ENCODE measurements at regions not wholly inside any gene's neighbourhood (a gene's known extent, or its start where the extent isn't known, plus 50 kb on each side); places are given as distances from the start of the nearest gene placed in this dataset.

DNA sequence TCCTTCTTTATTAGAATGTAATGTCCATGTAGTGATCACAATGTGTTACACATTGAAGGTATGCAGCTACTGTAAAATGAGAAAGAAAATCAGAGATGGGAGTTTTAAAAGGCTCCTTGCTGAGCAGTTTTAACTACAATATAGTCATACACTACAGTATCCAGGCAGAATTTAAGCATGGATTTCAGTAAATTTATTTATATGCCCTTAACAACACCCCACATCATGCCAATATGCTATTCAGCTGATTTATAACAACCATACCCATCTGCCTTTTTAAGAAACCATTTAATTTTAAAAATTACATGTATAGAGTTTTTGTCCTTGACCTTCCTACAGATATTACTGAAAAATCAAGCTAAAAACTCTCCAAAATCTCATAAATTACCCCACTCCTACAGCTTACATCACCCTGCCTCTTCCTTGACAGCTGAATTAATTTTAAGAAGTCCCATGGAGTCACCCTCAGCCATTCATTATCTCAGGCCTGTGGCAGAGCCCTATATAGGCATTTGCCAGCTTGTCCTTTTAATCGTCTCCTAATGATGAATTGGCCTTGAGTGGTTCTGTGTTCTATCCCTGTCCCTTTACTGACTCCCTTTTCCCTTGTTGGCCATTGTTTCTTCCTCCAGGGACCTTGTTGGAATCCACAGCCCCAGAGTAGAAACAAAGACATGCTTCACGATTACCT, 797.6 kb upstream of the ARRDC4 start:
- TF ChIP-seq, protein P1, sequence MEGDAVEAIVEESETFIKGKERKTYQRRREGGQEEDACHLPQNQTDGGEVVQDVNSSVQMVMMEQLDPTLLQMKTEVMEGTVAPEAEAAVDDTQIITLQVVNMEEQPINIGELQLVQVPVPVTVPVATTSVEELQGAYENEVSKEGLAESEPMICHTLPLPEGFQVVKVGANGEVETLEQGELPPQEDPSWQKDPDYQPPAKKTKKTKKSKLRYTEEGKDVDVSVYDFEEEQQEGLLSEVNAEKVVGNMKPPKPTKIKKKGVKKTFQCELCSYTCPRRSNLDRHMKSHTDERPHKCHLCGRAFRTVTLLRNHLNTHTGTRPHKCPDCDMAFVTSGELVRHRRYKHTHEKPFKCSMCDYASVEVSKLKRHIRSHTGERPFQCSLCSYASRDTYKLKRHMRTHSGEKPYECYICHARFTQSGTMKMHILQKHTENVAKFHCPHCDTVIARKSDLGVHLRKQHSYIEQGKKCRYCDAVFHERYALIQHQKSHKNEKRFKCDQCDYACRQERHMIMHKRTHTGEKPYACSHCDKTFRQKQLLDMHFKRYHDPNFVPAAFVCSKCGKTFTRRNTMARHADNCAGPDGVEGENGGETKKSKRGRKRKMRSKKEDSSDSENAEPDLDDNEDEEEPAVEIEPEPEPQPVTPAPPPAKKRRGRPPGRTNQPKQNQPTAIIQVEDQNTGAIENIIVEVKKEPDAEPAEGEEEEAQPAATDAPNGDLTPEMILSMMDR (IDR thresholded peaks at IDR 0.05; ENCODE audit: borderline replicate concordance, extremely low read depth, low read length, poor library complexity, severe bottlenecking) = no peak
- no peak for TF ChIP-seq EZH2 (IDR thresholded peaks at IDR 0.05; ENCODE audit: borderline replicate concordance, low read depth, low read length, severe bottlenecking)
